ENCODE measurements at regions not wholly inside any gene's neighbourhood (a gene's known extent, or its start where the extent isn't known, plus 50 kb on each side); places are given as distances from the start of the nearest gene placed in this dataset.
"Not testable (repeated sequence)": the region's sequence is repeated elsewhere in the genome, so short reads cannot be mapped to it uniquely, and the experiment has no call there.

DNA sequence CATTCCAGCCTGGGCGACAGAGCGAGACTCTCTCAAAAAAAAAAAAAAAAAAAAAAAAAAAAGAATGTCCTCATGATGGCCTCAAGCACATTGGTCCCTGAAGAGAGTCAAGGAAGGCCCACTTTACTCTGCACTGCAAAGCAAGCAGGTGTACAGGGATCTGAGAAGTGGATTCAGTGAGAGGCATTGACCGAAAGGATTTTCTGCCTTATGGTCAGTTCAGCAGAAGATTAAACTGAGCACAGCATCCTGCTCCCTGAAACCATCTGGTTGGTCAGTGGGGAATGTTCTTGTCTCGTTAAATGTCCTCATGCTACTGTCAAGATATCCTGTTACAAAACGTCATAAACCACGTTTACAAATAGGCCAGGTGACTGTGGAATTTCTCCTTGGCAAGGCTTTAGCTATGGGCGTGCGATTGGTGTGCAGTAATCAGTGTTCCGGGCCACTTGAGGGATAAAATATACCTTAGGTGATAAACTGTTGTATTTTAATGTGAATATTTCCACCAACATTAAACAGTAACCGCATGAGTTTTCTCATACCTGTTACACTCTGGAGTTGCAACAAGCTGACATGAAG lies 195.0 kb downstream of the ADRA2C start:
- DNase-seq (ENCODE audit: low read depth); in situ Hi-C loops (cut with HindIII; ENCODE audit: low pct_unique_long_range_greater_than_20kb, low sequenced_read_pairs): not testable (repeated sequence)

DNA sequence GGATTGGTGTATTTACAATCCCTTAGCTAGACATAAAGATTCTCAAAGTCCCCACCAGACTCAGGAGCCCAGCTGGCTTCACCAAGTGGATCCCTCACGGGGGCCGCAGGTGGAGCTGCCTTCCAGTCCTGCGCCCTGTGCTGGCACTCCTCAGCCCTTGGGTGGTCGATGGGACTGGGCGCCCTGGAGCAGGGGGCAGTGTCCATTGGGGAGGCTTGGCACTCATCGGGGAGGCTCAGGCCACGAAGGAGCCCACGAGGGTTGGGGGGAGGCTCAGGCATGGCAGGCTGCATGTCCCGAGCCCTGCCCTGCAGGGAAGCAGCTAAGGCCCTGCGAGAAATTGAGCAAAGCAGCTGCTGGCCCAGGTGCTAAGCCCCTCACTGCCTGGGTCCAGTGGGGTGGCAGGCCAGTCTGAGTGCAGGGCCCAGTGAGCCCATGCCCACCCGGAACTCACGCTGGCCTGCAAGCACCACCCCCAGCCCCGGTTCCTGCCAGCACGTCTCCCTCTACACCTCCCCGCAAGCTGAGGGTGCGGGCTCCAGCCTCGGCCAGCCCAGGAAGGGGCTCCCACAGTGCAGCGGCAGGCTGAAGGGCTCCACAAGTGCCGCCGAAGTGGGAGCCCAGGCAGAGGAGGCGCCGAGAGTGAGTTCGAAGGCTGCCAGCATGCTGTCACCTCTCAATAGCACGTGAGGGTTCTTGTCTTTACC lies 198.5 kb downstream of the ADRA2C start:
- in situ Hi-C loops (cut with HindIII; ENCODE audit: low pct_unique_long_range_greater_than_20kb, low sequenced_read_pairs); DNase-seq (ENCODE audit: low read depth): not testable (repeated sequence)

DNA sequence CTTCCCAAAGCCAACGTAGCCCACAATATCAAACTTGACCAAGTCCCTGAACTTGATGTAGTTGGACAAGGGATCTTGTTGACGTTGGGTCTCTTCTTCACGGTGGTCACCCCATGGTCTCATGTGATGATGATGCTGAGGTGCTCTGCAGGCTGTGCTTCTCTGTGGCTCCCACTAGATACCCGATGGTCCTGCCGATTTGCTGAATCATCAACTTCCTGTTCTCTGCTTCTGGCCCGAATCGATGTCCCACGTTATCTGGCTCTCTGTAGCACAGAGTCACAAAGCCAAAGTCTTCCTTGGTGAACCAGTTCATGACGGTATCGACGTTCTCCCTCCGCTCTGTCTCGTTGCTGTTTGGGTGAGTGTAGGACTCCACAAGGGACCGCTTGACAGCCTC lies 201.0 kb downstream of the ADRA2C start:
- DNase-seq (ENCODE audit: low read depth); in situ Hi-C loops (cut with HindIII; ENCODE audit: low pct_unique_long_range_greater_than_20kb, low sequenced_read_pairs): not testable (repeated sequence)

DNA sequence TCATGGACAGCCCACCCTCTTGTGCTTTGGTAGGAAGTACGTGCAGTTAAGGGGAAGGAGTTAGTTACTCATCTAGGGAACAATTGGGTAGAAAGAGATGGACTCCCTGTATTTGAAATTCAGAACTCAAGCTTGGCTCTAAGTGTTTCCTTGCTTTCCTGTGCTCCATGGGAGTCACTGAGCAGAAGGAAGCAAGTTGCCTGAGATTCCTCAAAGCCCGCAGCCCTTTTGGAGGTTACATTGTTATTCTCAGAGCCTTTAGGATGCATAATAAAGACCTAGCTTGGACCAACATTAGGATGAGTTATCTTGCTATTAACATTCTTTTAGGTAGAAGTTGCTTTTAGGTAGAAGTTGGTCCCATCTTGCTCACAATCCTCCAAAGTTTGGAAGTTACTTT lies 206.4 kb downstream of the ADRA2C start:
- in situ Hi-C loops (cut with HindIII; ENCODE audit: low pct_unique_long_range_greater_than_20kb, low sequenced_read_pairs); DNase-seq (ENCODE audit: low read depth): not testable (repeated sequence)

DNA sequence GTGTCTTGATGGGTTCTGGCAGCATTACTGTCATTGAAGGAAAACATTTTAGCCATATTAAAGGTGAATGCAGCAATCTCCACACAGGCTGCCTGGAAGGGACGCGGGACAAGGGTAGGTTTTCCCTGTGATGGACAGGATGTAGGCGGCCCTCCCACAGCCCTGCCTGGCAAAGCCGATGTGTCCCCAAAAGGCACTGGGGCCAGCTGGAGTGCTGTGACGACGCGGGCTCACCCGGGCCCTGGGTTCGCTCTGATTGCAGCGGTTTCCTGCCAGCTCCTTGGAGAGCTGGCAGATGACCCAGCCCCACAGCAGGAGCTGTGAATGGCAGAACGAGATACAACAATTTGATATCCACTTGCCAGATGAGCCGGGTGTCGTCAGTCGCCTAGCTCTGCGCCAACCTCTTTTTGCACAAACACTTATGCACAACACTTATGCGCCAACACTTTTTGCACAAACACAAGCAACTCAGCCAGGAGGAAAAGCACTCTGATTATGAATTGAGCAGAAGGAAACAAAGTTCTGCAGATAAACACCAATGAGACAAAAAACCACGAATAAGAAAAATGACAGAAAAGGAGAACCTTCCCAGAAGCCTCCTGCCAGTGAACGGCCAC lies 207.5 kb downstream of the ADRA2C start:
- DNase-seq (ENCODE audit: low read depth), result not testable (repeated sequence)

DNA sequence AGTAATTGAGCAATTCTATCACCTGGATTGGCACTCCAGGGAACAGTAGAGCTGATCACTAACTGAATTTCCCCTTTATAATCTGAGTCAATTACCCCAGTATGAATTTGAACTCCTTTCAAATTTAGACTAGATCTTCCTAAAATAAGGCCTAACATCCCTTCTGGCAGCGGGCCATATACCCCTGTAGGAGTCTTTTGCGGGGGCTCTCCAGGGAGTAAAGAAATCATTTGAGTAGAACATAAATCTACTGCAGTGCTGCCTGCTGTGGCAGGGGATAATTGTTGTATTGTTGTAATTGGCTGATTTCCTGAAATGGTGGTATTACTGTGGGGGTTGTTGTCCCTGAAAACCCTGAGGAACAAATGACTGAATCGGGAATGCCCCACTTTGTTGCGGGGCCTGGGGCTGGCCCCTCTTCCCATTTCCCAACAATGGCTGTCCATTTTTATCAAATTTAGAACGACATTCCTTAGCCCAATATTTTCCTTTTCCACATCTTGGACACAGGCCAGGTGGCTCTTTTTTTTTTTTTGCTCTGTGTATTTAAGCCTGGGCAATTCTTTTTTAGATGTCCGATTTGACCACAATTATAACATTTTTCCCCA lies 217.4 kb downstream of the ADRA2C start:
- DNase-seq (ENCODE audit: low read depth); in situ Hi-C loops (cut with HindIII; ENCODE audit: low pct_unique_long_range_greater_than_20kb, low sequenced_read_pairs): not testable (repeated sequence)

More for the DNA sequence above, 207.5 kb downstream of the ADRA2C start:
- in situ Hi-C loops (cut with HindIII; ENCODE audit: low pct_unique_long_range_greater_than_20kb, low sequenced_read_pairs), result not testable (repeated sequence)

DNA sequence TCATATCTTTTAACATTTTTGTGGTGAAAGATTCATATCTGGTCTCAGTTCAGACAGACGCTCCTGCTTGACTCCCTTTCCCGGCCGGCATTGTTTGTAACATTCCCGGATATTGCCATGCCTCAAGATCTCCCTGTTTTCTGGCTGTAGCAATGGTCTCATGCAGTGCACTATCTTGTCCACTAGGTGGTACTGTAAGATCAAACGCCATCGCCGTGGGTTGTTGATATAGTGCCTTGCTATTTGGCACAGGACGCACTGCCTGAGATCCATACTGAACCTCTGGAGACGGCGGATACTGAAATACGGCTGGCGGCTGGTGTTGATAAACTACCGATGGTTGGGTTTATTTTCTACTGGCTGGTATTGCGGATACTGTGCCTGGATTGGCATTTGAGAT lies 218.6 kb downstream of the ADRA2C start:
- in situ Hi-C loops (cut with HindIII; ENCODE audit: low pct_unique_long_range_greater_than_20kb, low sequenced_read_pairs), result not testable (repeated sequence)

DNA sequence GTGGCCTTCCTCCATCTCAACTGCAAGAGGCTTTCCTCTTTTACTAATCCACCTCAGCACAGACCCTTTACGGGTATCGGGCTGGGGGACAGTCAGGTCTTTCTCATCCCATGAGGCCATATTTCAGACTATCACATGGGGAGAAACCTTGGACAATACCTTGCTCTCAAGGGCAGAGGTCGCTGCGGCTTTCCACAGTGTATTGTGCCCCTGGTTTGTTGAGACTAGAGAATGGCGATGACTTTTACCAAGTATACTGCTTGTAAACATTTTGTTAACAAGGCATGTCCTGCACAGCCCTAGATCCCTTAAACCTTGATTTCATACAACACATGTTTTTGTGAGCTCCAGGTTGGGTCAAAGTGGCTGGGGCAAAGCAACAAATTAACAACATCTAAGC lies 220.2 kb downstream of the ADRA2C start:
- in situ Hi-C loops (cut with HindIII; ENCODE audit: low pct_unique_long_range_greater_than_20kb, low sequenced_read_pairs); DNase-seq (ENCODE audit: low read depth): not testable (repeated sequence)

More for the DNA sequence above, 218.6 kb downstream of the ADRA2C start:
- DNase-seq (ENCODE audit: low read depth), result not testable (repeated sequence)

DNA sequence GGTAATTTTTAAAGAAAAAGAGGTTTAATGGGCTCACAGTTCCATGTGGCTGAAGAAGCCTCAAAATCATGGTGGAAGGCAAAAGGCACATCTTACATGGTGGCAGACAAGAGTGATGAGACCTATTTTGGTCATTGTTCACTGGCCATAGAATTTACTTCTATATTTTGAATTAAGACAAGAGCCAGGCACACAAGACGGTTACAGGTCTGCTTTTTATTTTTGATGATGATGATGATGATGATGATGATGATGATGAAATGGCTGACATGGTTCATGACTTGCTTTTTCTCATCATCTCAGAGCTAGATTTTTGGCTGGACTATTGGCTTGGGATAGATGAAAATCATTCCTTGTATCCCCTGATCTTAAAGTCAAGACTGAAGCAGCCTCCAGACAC lies 229.3 kb downstream of the OTOP1 start:
- DNase-seq (ENCODE audit: low read depth); in situ Hi-C loops (cut with HindIII; ENCODE audit: low pct_unique_long_range_greater_than_20kb, low sequenced_read_pairs): not testable (repeated sequence)

DNA sequence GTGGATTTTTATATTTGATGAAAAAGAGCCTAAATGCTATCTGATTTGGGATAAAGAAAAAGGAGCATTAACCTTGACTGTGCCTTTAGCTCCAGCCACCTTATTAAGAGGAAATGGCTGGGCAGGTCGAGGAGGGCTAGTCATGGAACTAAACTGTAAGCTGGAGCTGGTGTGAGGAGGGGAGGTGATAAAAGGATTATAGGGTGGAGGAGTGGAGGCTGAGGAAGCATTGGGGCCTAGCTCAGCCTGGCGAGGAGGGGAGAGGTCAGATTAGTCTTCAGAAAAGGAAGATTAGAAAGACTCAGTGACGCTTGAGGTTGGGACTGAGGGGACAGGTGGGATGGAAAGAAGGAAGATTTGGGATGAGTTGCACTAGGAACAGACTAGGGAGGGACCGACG lies 222.7 kb downstream of the OTOP1 start:
- in situ Hi-C loops (cut with HindIII; ENCODE audit: low pct_unique_long_range_greater_than_20kb, low sequenced_read_pairs), result not testable (repeated sequence)

DNA sequence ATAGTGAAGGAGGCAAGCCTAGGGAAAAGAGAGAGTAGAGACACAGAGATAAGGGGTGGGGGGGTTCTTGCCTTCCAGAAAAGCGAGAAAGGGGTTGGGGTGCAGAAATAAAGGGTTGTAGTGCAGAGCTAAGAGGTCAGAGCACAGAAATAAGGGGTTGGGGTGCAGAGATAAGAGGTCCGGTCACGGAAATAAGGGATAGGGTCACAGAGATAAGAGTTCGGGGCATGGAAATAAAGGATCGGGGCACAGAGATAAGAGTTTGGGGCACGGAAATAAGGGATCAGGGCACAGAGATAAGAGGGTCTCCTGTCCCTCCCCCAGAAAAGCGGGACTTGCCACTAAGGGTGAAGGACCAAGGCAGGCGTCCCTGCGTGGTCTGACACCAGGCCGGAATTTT lies 222.0 kb downstream of the OTOP1 start:
- in situ Hi-C loops (cut with HindIII; ENCODE audit: low pct_unique_long_range_greater_than_20kb, low sequenced_read_pairs); DNase-seq (ENCODE audit: low read depth): not testable (repeated sequence)

More for the DNA sequence above, 222.7 kb downstream of the OTOP1 start:
- DNase-seq (ENCODE audit: low read depth), result not testable (repeated sequence)

DNA sequence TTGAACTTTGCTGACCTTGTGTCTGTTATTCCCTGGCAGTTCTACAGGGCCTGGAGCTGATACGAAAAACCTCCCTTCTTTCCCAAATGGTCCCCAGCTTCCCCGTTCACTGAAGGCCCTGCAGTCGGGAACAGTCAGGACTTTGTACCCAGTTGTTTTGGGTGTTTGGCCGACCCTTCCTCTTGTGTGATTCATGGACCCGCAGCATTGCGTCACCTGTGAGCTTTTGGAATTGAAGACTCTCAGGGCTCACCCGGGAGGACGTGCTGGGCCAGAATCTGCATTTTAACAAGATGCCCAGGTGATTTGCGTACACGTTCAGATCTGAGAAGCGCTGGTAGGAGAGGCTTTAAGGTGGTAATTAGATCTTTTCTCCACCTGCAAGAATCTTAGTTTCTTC lies 220.4 kb downstream of the OTOP1 start:
- DNase-seq (ENCODE audit: low read depth); in situ Hi-C loops (cut with HindIII; ENCODE audit: low pct_unique_long_range_greater_than_20kb, low sequenced_read_pairs): not testable (repeated sequence)

DNA sequence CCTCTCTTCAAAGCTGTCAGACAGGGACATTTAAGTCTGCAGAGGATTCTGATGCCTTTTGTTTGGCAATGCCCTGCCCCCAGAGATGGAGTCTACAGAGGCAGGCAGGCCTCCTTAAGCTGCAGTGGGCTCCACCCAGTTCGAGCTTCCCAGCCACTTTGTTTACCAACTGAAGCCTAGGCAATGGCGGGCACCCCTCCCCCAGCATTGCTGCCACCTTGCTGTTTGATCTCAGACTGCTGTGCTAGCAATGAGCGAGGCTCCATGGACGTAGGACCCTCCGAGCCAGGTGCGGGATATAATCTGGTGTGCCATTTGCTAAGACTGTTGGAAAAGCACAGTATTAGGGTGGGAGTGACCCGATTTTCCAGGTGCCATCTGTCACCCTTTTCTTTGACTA lies 207.7 kb downstream of the OTOP1 start:
- DNase-seq (ENCODE audit: low read depth); in situ Hi-C loops (cut with HindIII; ENCODE audit: low pct_unique_long_range_greater_than_20kb, low sequenced_read_pairs): not testable (repeated sequence)

DNA sequence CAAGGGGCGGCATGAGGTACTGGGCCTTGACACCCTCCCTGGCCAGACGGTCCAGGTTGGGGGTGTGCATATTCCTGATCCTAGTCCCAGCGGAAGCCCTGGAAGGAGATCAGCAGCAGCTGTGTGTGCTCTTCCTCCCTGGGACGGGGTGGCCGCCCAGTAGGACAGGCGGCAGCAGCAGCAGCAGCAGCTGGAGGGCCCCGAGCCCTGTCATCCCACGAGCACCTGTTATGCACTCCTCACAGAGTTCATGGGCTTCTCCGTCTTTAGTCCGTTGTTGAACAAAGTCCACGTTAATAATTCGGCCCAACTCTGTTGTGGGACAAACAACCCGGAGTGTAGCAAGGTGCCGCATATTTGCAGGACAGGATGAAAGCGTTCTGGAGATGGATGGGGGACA lies 205.6 kb downstream of the OTOP1 start:
- DNase-seq (ENCODE audit: low read depth); in situ Hi-C loops (cut with HindIII; ENCODE audit: low pct_unique_long_range_greater_than_20kb, low sequenced_read_pairs): not testable (repeated sequence)

DNA sequence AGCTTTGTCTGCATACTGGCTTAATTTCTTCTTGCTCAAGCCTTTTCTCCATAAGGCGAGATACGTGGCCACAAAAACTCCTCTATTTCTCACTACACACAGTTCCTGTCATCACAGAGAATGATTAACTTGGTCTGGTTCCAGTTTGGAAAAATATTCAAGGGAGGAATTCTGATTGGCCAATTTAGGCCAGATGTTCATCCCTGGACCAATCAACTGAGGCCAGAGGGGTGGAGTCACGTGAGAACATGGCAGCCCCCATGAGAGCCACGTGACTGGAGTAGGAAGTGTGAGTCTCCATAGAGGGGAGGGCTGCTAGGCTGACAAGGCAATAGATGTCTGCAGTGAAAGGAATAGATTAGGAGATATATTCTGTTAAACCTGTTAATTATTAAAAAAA lies 200.0 kb downstream of the OTOP1 start:
- DNase-seq (ENCODE audit: low read depth), result peak; percentile 64
- in situ Hi-C loops (cut with HindIII; ENCODE audit: low pct_unique_long_range_greater_than_20kb, low sequenced_read_pairs), result not testable (repeated sequence)

DNA sequence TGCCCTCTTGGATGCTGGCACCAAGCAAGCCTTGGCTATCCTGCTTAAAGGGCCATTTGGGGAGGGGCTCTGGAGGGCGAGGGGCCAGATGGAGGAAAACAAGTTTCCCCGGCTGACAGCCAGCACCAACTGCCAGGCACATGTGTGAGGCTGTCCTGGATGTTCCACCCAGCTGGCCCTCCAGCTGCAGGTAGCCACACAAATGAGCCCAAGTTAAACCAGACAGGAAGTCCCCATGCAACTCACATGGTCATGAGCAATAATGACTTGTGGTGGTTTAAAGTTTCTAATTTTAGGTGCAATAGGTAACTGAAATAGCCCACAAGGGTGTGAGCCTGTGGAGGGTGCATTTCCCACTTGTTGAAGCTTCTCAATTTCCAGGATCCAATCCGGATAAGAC lies 198.0 kb downstream of the OTOP1 start:
- DNase-seq (ENCODE audit: low read depth); in situ Hi-C loops (cut with HindIII; ENCODE audit: low pct_unique_long_range_greater_than_20kb, low sequenced_read_pairs): not testable (repeated sequence)

DNA sequence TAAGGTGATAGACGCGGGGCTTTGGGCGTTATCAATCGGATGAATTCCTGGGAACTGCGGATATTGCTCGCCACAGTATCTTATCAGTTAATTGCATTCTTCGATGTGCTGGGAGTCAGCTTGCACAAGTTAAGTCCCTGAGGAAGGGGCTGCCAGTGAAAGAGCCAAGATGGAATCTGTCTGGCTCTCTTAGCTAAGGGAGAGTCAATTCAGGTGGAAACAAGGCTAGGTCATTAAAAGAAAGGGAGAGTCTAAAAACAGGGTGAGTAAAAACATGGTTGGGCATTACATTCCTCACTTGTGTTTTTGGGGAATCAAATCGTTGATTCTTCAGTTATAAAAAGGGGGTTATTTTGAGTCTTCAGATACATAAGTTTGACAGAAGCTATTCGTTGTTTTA lies 196.2 kb downstream of the OTOP1 start:
- in situ Hi-C loops (cut with HindIII; ENCODE audit: low pct_unique_long_range_greater_than_20kb, low sequenced_read_pairs); DNase-seq (ENCODE audit: low read depth): not testable (repeated sequence)

DNA sequence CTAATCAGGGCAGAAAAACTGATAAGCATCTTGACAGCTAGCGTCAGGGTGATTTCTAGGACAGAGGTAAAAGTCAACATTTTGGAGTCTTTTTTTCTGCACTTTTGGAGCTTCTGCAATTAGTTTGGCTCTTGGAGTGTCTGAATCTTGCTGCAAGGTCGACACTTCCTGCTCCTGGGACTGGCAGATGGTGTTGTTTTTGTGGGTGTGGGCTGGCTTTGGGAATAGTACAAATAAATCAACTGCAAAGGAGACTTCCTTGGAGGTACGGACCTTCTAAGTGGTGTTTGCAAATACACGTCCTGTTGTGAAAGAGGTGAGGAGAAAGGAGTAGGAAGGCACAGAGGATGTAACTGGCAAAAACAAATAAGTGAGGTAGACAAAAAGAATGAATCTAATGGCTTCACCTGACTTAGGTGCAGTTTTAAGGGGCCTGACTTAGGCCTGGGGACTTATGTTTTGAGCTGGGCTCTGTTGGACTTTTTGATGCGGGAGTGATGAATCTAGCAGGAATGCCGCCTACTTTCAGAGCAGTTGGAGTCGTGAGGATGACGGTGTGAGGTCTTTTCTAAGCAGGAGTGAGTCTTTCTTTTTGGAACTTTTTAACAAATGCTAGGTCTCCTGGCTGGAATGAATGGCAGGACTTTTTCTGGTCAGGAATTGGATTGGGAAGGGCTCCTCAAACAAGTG lies 195.1 kb downstream of the OTOP1 start:
- DNase-seq (ENCODE audit: low read depth); in situ Hi-C loops (cut with HindIII; ENCODE audit: low pct_unique_long_range_greater_than_20kb, low sequenced_read_pairs): not testable (repeated sequence)

Measured in Caki2 (cell line).